Activated CD4-positive, alpha-beta T cell treated with anti-CD3 and anti-CD28 coated beads, Interleukin-2, amount 50 U/mL, for 16 hours (primary cell): ENCODE measurements at regions not wholly inside any gene's neighbourhood (a gene's known extent, or its start where the extent isn't known, plus 50 kb on each side); places are given as distances from the start of the nearest gene placed in this dataset.

Experiments
- DNase-seq: peaks from one replicate; pipeline ENCODE4 v3.0.0-alpha.2; 2020

DNA sequence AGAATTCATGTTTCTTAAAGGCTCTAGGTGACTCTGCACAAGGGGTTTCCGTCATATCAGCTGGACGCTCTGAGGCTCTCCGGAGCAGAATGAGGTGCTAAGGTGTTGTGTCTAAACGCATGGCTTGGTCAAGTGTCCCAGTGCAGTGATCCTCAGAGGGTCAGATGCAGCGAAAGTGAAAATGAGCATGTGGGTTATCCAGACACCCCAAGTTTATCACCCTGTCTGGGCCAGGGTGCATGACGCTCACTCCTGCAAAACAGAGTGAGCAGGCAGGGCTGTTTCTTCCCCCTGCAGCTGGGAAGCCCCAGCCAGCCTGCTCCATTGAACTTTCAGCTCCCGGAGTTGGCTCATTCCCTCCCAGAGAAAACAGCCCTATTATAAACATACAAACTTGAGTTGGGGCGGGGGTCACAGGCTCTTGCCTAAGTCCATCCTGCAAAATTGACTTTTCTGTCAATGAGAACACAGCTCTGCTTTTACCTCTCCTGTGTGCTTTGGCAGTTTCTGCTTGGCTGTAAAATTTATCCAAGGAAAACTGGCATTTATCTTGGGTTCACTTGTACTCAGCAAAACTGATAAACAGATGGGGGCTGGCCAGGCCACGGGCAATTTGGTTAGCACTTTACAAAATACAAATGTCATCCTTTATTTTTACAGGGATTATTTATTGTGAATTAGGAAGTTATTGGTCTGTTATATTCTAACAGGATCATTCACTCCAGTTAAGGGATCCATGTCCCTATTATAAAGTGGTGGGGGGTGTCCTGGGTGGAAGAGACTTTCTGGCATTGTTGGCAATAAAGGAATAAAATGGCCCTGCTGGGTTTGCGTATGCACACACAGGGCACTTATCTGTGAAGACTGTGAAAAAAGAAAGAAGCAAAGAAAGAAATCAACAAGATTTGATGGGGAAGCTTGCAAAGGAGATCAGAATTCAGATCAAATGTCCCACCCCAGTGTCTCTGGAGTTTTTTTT is 154.9 kb downstream of the FOXA2 start:
- no peak for DNase-seq

DNA sequence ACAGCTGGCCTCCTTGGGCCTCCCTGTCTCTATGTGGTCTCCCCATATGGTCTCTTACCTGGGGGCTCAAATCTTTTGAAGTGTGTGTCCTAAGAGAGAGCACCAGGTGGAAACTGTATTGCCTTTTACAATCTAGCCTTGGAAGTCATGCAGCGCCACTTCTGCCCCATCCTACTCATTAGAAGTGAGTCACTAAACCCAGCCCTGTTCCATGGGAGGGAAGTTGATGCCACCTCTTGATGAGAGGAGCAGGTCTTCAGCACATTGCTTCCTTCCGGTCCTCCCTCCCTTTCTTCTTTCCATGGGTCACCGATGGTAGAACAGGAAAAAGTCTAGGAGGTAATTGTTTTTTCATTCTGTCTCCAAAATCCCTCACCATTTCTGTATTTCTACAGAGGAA is 156.3 kb downstream of the FOXA2 start:
- DNase-seq: no peak

DNA sequence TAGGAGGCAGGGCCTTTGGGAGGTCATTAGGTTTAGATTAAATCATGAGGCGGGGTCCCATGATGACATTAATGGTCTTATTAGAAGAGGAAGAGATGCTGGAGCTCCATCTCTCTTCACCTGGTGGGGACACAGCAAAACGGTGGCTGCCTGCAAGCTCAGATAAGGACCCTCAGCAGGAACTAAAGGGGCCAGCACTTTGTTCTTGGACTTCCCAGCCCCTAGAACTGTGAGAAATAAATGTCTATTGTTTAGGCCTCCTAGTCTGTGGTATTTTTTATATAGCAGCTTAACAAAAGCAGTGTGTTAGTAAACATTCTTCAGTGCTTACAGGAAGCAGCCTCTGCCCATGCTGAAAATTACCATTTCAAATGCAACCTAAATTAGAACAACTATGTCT is 157.6 kb downstream of the FOXA2 start:
- no peak for DNase-seq

DNA sequence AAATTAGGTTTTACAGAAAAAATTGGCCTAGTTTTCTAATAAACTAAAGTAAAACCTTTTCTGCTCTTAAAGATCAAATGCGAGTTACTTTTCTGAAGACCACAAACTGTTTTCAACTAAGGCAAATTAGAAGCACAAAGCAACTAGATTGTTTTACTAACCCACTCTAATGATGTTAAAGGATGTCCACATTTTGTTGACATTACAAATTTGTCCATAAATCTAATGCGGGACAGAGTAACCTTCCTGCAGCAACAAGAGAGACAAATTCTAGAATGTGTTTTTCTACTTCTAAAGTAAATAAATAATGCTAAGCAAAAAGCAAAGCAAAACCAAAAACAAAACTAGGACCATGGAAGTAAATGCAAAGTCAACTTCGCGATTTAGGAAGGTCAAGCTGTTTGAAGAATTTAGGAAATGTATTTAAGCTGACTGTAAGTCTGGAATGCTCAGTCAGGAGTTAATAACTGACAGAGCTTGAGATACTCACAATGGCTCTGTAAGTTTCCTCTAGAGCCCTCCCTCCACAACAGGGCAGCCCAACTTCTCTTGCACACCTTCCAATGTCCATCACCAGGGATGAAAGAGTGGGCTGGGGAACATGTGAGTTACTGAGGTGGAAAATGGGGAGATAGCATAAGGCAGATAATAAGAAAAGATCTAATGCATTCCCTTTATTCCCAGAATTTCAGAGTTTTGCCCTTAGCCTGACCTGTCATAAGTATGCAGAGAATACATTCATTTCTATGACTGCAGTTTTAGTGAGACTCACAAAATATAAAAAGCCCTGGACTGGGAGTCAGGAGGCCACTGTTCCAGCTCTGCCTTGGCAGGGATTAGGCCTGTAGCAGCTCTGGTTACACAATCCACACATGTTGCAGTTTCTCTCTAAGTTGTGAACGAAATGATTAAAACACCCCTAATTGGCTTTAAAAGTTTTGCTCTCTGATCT is 158.8 kb downstream of the FOXA2 start:
- DNase-seq: no peak

DNA sequence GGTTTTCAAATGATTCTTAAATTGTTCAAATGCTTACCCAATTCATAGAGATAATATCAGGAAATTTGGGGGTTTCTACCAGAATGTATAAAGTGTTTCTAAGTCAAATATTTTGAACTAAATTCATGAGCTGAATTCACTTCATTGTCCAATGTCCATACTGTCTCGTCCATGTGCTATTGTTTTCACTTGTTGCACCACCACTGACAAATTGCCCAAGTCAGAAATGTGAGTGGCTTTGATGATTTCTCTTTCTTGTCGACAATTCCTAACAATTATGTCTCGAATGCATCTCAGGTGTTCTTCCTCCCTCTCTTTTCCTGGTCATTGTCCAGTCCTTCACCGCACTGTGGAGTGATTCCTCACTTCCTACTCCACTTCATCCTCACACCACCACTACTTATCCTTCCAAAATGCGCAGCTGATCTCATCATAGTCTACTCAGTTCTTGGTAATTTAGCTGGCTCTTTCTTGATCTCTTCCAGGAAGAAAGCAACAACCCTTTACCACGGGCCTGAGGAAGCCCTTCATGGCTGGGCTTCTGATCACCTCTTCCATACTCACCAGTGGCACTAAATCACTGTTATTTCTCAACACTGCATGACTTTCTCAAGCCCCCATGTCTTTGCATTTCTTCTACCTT is 161.1 kb downstream of the FOXA2 start:
- DNase-seq: no peak

DNA sequence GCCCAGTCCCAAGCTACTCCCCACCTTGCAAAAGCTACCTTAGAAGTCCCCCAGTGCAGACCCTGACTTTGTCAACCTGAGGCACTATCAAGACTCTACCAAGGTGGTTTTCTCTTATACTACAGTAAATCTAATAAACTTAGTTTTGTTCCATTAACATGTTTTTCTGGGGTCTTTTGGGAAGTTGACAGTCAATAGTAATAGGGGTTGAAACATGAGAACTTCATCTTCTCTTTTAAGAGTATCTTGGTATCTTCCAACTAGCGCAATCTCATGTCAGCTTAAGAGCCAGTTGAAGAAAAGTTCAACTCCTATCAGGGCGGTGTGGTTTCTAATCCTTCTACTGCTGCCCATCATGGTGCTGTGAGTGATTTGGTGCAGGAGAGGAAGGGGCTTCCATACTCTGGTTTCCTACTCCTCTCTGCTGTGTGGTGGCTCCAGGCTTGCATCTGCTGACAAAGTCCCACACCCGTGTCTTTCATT is 164.2 kb downstream of the FOXA2 start:
- no peak for DNase-seq

DNA sequence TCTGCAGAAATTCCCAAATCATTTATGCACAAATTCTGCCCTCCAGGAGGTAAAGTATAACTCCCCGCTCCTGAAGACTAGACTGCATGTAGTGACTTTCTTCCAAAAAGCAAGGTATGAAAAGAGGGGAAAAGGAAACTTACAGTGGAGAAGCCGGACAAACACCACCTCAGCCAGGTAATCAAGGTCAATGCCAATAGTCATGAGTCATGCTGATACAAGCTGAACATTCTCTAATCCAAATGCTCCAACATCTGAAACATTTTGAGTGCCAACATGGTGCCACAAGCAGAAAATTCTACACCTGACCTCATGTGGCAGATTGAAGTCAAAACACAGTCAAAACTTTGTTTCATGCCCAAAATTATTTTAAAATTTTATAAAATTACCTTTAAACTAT is 165.6 kb downstream of the FOXA2 start:
- DNase-seq: no peak

DNA sequence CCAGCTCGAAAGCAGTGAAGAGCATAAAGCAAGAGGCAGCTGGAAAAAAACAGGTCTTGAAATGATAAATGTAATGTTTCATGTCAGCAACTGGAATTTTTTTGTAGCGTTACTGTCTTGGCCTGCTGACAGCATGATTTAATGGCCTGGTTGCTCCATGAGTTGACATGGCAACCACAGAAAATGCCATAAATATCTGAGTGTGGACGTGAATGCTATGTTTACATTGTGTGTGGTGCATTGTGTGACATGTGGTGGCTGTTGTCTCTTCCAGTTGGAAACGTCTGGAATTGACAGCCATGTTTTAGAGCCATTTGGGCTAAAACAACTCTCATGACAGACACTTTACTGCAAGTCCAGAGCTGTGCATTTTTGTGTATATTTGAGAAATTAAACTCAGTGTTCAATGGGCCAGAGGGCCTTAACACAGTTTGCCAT is 170.0 kb downstream of the FOXA2 start:
- no peak for DNase-seq

DNA sequence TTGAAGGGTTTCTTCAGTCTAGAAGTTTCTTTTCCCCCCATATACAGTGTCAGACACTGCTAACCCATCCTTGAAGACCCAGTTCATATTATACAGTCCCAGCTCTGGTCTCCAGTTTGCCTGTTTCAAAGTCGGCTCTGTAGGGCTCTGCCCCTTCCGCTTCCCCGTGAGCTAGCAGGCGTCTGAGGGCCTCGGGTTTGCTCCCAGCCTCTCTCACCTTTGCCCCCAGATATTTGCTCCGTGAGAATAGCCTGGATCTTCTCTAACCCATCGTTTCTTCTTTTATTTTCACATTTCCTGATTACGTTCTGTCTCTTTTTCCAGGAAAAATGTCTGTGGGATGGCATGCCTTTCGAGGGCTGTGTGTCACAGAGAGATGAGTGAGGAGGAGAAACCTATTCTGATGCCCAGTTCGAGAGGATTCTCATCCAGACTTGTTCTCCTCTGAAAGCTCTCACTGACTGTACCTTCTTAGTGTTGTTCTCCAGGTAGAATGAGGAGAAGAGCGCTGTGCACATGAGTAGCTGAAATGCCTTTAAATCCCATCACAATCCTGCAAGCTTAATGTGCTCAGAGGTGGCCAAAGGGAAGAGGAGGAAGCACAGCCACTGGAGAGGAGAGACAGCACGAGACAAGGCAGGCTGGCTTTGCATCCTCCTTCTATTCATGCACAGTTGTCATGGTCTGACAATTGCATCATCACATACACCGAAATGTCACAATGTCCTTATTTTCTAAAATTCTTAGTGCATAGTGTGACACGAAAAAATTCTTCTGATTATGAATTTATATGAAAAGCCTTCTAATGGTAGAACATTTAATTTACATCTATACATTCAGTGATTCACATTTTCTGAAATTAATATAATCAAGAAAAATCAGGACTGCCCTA is 171.1 kb downstream of the FOXA2 start:
- no peak for DNase-seq

DNA sequence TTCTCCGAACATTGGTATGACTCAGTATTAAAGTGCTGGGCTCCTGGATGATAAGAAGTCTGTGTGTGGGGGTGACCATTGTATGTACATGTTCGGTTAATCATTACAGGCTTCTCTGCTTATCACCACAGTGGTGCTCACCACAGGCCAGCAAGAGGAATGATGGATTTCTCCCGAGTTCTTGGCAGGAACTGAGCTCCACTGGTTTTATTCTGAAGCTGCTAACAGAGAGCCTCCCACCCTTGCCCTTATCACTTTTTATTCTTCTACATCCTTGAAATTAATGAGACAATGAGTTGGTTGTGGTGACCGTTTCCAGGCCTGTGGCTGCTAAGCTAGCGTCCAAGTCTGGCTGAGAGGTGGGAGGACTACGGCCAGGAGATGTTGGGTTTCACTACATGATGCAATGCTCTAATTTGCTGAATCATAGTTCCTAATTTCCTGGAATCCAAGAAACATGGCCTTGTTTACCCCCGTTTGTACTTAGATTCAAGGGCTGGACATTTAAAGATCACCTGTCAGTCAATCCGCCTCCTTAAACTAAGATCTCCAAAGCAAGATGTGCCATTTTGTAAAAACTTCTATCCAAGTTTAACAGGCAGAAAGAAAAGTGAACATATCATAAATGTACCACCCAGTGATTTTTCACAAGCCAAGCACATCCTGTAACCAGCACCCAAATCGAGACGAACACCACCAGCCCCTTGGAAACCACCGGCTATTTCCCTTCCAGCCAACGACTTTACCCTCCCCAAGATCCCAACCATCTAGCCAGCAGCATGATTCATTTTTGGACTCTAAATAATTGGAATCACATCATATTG is 172.5 kb downstream of the FOXA2 start:
- DNase-seq: no peak

DNA sequence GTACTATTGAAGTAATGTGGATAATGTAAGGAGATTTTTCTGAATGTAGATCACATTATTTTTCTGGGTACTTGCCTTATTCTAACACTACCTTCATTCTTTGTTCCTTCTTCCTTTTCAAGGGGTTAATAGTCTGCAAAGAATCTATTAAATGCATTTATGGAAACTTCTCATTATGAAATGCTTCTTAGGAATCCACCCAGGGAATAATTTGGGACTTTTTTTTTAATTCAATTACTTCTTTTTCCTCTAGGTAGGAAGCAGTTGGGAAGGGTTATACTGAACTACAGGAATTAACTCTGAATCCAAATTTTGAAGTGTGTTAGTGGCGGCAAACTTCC is 173.1 kb downstream of the FOXA2 start:
- DNase-seq: no peak

DNA sequence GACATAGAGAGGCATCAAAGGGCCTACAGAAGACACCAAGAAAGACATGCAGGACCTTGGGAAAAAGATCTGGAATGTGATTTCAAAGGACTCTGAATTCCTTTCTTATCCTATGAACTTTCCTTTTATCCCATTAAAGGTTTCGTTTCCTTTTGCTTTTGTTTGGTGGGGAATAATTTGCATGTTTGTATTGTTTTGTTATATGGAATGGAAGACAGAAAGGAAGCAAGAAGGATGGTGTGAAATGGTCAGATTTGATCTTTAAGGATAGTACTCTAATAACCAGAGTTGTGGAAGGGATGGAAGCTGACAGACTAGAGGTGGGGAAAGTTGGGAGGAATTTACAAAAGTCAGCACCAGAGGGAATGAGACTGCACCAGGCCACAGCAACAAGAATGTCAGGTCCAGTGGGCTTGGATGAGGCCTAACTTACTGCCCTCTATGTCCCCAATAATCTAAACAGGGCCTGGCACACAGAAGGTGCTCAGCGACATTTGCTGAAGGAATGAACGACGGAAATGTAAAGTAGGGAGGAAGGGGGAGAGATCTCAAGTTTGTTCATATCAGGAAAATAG is 173.7 kb downstream of the FOXA2 start:
- DNase-seq: no peak

DNA sequence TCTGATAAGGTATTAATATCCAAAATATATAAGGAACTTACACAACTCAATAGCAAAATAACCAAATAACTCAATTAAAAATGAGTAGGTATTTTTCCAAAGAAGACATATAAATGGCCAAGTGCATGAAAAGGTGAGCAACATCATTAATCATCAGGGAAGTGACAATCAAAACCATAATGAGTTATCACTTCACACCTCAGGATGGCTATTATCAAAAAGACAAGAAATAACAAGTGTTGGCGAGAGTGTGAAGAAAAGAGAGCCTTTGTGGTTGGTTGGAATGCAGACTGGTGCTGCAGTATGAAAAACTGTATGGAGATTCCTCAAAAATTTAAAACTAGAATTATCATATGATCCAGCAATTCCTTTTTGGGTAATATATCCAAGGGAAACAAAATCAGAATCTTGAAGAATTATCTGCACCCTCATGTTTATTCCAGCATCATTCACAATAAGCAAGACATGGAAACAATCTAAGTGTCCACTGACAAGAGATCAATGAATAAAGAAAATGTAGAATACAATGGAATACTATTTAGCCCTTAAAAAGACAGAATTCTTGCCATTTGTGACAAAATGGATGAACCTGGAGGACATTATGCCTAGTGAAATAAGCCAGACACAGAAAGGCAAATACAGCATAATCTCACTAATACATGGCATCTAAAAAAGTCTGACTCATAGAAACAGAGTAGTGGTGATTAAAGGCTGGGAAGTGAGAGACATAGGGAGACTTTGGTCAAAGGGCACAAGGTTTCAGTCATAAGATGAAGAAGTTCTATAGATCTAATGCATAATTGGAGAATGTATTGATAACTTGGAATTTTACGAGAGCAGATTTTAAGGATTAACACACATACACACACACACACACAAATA is 175.6 kb downstream of the FOXA2 start:
- no peak for DNase-seq

DNA sequence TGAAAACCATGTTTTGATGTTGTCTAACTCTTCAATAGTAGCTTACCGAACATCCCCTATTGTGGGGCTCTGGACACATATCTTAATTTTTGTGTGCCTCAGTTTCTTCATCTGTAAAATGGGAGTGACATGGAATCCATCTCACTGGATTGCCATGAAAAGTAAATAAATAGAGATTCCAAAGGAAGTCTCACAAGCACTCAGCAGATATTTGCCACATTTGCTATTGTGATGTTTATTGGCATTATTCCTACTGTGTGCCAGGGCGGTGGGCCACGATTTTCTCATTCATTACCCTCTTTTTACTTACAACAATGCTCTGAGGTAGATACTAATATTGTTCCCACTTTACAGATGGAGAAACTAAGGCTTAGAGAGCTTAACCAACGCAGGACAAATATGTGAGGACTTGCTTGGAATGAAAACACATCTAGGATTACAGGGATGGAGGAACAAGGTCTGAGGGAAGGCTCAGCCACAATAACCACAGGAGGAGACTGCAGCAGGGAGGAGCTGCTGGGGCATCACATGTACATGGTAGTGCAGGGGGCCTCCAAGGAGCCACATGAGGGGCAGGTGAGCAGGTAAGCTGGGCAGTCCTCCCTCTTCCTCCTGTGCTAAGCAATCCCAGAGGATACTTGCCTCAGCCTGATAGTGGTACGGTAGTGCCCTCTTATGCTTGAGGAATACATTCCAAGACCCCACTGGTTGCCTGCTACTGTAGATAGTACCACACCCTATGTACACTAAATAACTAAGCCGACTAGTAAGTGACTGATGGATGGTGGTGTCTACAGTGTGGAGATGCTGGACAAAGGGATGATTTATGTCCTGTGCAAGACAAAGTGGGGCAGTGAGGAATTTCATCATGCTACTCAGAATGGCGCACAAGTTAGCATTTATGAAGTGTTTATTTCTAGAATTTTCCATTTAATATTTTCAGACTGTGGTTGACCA is 176.9 kb downstream of the FOXA2 start:
- DNase-seq: no peak

DNA sequence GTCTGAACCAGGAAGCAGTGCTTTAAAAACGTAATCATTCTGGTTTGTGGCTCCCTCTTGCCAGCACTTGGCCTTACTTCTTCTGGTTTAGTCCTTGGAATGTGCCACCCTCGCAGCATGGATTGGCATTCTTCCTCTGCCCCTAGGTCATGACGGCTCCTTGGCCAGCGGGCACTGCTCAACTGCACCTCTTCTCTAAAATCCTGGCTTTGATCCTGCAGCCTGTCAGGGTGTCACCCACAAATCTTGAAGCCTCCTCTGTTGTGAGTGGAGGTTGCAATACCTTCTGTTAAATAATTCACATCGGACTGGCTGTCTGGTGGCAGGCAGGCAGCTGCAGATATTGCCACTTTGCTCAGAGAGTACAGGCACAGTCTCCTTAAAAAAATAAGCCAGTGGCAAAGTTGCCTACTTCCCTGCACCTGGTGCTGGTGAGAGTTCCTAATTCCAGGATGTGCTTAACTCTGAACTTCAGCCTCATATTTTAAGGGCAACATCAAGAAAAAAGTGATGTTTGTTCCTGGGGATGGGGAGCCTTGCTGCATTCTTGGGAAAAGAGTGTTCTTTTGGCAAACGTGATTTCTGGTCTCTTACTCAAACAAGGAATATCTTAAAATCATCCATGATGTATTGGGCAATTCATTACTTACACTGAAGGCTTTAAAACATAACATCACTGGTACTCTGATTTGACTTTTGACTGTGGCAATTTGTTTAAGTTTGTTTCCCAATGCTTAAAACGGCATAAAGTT is 179.8 kb downstream of the FOXA2 start:
- DNase-seq: no peak

DNA sequence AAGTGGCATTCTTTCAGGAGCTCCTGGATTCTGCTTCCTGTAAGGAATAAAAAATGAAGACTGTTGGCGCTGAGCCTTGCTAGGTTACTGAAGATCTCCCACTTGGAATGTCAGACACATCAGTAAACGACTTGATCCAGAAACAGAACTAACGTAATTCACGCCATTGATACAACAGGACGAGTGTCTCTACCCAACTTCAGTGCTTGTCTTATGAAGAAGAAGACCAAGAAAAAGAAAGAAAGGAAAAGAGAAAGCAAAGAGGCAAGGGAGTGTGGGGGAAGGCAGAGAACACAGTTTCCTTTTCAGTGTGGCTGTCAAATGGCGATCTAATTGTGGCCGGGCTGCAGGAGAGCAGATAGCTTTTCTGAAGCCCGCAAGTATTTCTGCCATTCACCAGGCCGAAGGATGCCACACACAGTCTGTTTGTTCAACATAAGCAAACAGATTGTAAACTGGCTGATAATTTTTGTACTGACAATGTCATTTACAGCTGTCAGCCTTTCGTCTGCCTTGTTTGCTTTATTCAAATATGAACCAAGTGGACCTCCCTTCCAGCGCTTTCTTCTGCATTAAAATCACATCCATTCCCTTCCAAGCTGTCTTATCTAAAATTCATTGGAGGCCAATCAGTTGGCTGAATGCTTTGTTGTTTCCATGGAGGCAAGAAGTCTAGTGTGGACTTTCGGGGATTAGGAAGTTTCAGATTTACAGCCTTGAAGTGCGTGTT is 180.6 kb downstream of the FOXA2 start:
- no peak for DNase-seq
